NCI-H524 (cell line): ENCODE measurements at regions not wholly inside any gene's neighbourhood (a gene's known extent, or its start where the extent isn't known, plus 50 kb on each side); places are given as distances from the start of the nearest gene placed in this dataset.
"Not testable (repeated sequence)": the region's sequence is repeated elsewhere in the genome, so short reads cannot be mapped to it uniquely, and the experiment has no call there.

Source experiments
- DNase-seq, 2 experiments: peaks; one replicate each; lab custom pipeline; 2025; lab: John Stamatoyannopoulos, UW

DNA sequence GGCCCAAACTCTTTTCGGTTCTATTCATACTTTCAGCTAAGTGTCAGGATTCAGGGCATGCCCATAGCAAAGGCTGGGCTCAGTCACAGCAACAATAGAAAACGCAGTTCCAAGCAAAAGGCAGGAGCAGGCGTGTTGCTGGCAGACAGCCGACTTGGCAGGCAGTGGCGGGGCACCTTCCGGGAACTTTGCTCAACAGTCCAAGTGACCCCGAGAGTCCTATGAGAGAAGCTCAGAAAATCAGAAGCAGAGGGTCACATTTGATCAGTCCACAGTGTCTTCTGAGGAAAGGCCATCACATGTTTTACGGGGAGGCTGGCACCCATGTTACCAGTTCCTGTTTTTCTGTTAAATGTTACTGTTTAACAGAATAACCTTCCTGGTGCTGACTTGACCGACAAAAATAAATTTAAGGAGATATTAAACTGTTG lies 115.0 kb downstream of the DACT1 start:
- no peak for DNase-seq

DNA sequence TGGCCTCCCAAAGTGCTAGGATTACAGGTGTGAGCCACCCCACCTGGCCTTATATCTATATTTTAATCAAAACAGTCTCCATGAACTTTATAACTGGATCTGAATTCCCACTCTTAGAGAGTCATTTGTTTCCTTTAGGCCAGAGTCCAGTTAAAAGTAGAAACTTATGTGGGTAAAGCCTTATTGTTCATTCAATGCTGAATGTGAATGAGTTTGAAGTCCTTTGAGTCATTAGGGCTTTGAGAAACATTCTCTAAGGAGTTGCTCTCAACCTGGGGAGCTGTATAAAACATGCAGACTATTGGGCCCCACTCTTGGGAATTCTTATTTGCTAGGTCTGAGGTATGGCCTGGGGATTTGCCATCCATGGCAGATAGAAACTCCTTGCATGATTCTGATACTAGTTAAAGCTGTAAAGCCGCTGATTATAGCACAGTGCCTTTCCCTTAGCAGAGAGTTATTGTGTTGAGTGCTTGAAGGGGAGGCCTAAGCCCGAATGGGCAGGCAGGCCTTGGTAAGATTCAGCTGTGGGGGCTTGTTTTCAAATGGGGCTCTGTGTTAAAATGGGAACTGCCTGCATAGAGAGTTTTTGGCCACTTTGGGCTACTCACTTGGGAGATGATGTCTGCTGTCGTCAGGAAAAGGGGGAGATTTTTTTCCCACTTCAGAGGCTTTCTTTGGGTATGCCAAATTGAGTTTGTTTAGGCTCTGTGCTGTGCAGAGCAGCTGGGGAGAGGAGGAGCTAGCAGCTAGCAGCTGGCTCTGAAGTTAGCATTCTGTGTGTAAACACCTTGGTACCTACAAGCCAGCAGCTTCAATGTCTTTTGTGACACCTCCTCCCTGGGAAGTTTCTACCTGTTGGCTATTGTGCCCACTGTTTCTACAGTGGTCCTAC lies 117.5 kb downstream of the DACT1 start:
- DNase-seq, result peak in 1 of 2 experiments; percentile 82

DNA sequence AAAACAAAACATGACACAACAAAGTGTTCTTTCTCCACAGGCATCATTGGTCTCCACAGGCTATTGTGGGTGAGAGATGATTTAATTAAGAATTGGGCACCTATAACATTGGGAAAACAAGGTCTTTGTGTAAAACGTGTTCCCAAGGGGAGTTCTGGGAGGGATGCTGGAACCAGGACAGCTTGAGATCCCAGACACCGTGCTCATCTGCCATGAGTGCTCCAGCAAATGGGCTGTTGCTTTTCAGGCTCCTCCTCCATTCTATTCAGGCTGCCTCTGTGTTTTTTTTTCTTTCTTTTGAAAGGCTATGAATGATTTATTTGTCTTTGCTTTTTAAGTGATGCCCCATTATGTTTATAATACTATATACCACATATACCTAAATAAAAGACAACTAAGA lies 122.4 kb downstream of the DACT1 start:
- DNase-seq, result no peak

DNA sequence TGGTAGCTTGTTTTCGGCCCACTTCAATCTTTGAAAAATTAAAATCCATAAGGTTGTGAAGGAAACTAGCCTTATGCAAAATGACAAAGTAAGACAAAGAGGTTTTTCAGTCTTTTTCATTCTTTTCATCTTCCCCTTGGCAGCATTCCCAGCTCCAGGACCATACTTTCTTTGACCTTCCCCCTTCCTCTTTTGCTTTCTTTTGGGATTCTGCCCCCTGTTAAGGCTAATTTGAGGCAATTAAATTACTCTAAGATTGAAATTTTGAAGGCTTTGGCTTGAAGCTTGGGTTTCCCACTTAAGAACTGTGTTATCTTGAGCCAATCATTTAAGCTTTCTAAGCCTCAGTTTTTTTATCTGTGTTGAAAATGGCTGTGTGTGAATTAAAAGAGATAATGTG lies 124.9 kb downstream of the DACT1 start:
- DNase-seq, result no peak

DNA sequence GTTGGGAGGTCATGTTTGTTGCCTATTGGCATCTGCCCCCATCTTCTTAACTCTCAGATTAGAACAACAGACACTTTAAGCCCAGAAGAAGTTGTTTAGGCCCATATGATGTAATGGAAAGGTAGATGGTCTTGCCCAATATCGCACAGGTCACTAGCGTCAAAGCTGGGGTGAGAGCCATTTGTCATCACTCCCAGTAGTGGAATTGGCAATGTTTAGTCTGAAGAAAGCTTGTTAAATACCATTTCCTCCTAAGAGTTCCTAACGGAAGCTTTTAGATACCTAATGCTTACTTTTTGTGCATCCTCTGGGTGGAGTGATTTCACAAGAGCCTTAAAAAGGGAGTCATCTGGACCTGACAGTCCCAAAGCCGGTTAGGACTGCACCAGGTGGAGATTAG lies 125.4 kb downstream of the DACT1 start:
- DNase-seq, result peak in 1 of 2 experiments; percentile 53

DNA sequence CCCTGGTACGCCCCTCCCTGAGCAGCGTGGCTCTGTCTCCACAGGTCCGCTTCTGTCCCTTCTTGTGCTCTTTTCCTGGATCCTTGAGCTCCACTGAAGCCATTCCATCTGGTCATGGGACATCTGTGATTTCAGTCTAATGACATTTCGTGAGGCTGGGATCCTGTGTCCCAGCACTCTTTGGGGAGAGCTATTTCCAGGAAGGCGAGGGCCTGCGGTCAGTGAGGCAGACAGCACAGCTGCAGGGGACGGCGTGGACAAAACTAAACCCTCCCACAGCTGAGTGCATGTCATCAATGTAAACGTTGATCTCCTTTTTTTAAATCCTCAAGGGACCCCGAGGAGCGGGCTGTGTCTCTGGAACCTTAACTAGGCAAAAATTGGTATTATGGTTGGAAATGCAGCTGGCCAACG lies 127.7 kb downstream of the DACT1 start:
- peak; percentile 98 to 99 for DNase-seq

DNA sequence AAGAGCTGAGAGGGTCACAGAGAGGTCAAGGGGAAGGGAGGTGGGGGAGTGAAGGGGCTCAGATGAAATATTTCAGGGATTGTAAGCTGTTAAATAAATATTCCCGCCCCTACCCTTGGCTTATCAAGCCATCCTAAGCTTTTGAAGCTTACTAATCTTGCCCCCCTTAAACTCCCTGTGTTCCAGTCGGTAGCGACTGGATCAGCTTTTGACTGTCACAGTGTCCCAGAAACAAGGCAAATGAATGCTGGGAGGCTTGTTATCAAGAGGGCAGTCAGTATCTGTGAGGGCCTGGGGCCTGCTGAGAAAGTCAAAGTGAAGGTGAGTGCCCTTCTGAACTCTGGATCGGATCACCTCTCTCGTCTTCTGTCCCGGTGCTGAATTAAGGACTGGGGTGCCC lies 128.1 kb downstream of the DACT1 start:
- peak in 1 of 2 experiments; percentile 98 for DNase-seq

DNA sequence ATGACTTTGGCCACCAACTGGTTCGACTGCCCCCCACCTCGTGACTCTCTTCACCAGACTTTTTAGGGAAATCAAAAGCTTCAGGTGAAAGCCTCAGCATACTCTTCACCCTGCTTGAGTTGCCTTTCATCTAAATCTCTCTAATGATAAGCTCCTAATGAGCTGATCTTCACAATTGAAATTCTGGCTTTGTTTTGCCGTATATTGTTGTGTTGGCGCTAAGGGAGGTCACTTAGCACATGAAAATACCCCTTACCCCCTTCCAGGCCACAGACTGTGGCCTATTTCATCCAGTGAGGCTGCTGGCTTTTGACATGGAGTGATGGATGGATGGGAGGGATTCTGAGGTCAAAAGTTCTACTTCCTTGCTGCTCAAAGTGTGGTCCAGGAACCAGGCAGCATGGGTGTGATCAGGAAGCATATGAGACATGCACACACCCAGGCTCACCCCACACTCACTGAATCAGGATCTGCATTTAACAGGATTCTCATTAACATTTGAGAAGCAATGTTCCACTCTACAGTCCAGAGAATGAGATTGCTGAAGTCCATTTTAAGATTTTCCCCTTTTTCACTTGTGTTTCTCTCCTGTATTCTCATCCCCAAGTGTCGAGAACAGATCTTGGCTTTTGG lies 131.4 kb downstream of the DACT1 start:
- no peak for DNase-seq

DNA sequence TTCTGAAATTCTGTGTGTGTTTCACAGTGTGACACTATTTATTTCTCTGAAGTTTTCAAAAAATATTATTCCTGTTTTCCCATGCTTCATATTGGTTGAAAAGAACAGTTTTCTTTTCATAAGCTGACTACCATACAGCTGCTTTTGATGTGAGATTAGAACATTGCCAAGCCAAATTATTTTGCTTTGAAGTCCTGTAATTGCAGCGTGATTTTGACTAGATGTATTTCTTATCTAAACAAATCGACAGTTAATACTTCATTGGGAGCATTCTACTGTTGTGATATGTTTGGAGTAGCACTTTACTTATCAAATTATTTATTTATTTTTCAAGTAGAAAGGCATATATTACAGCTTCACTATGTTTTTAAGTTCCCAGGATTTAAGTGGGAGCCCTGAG lies 132.0 kb downstream of the DACT1 start:
- DNase-seq, result no peak

DNA sequence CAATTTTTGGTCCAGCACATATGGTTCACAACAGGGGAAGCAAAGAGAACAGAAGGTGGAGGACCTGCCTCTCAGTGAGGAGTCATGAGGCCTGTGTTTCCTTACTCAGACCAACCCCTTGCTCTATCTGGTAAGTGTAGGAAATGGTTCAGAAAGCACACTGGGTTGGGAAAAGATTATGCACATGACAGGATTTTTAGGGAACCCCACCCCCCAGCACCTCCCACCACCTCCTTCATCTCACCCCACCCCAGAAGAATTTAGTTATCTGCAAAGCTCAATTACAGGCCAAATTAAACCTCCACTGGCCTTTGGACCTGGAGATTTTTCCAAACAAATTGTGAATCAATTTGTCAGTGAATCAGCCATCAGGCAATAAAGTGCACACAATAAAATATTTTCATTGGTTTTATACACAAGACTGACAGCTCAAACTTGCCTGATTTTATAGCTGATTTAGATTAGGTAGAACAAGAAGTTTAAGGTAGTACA lies 132.8 kb downstream of the DACT1 start:
- DNase-seq, result peak; percentile 34 to 51

DNA sequence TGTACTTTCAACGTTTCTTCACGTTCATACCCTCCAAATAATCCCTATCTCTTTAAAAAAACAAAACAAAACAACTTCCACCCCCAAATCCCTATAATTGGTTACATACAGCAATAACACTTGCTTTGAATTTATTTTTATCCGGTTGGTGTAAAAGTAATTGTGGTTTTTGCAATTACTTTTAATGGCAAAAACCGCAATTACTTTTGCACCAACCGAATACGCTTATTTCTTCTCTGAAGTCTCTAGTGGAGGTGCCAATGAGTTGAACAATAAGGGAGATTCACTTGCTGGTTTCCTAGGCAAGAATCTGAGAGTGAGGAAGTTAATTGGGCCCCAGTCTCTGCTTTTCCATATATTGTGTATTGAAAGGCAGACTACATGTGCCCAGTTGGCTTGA lies 133.3 kb downstream of the DACT1 start:
- DNase-seq, result no peak

DNA sequence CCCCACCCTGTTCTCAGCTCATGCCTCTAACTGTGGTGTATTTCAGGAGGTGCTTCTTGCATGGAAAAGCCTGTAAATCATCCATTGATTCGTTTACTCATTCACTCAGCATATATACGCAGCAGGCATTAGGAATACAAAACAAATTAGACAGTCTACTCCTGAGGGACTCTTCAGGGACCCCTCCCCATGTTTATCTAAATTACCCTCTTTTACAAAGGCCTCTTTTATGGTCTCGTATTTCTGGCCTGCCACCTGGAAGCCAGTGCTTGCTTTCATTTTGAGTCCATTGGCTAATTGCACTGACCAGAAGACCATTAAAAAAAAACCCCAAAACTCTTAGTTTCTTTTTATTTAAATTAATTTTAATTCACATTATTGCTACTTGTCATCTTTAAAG lies 134.4 kb downstream of the DACT1 start:
- DNase-seq, result no peak

DNA sequence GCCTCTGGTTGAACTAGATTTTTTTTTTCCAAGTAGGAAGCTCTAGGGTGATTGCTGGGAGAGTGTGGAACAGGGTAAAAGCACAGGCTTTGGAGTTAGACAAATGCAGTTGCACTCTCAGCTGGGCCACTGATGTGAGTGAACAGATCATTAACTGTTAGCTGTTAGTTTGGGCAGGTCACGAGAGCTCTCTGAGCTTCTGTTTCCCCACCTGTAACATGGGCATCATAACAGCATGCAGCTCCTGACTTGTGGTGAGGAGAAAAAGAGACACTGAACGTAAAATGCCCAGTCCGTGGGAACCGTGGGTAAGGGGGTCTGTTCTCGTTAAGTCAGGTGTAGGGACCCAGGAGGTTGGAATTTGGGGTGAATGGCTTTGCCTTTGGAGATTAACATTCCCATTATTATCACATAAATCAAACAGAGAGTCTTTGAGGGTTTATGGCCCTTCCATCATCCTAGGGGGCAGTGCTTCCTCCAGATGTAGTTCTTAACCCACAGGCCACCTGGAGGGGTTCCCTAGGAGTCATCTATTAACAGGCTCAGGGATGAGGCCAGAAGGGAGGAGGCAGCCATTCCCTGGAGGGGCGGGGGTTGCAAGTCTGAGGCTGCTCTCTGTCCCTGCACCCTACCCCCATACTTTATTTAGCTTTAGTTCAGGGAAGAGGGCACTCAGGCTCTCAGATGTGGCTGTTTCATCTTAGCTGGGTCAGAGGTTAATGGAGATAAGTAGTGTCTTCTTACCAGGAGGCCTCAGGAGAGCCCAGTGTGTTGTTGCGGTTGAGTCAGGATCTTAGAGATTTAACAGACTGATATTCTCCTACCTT lies 135.2 kb downstream of the DACT1 start:
- peak; percentile 56 to 89 for DNase-seq

DNA sequence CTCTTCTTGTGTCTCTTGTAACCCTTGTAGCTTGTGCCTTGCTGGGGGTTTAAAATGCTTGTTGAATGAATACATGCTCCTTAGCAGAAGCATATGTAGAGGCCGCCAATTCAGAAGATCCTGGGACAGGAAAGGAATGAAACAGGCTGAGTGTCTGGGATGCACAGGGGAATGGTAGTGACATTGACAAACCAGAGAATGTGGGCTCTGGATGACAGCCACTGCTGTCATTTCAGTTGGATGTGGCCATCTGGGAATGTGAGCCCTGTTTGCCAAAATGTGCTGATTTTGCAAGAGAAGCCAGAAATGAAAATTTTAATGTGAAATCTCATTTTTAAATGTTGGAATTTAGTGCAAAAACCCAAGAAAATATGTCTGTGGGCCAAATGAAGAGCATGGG lies 136.8 kb downstream of the DACT1 start:
- no peak for DNase-seq

DNA sequence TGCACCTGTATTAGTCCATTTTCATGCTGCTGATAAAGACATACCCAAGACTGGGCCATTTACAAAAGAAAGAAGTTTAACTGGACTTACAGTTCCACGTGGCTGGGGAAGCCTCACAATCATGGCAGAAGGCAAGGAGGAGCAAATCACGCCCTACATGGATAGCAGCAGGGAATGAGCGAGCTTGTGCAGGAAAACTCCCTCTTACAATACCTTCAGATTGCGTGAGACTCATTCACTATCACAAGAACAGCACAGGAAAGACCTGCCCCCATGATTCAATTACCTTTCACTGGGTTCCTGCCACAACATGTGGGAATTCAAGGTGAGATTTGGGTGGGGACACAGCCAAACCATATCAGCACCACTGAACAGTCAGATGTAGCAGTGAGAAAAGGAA lies 137.4 kb downstream of the DACT1 start:
- not testable (repeated sequence) for DNase-seq

DNA sequence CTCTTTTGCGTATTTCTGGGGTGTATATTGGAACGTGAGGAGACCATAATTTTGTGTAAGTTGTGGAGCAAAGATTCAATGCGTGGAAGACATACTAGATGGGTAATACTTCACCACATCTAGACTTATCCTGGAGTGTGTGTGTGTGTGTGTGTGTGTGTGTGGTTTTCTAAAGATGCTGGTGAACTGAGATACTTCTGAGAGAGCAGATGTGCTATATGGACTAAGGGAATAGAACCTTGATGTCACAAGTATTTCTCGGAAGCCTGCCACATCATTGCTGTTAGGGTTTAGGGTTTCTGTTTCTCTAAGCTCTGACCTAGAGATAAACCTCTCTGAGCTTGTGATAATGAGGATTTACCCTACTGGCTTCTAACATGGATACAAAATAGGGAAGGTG lies 138.8 kb downstream of the DACT1 start:
- no peak for DNase-seq

DNA sequence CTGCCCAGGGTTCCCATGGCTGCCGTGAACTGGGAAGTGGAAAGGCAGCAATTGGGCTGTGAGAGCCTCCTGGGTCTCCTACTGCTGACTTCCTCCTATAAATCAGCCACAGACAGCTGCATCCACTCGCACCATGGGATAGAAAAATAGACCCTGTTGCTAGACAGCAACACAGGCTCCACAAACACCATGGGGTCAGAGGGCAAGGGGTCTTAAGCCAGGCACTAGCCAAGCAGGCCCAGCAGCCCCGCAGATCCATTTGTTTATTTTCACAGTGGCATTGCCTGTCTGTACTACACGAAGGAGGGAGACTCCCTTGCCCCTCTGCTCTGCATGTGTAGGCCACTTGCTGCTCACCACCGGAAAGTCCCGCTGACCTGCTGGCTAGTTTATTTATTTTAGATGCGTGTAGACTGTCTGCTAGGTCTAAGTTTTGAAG lies 139.8 kb downstream of the DACT1 start:
- no peak for DNase-seq

DNA sequence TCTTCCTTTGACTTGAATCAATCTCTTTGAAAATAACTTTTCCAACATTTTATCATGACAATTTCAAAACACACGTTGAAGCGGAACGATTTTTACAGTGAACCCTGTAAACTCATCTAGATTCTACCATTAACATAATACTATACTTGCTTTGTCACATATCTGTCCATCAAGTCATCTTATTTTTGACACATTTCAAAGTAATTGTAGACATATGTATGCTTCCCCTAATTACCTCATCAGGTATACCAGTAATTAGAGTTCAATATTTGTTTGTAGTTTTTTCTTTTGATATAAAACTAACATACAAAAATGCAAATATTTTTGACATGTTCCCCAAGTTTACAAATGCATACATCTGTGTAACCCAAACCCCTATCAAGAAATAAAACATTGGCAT lies 140.4 kb downstream of the DACT1 start:
- no peak for DNase-seq

DNA sequence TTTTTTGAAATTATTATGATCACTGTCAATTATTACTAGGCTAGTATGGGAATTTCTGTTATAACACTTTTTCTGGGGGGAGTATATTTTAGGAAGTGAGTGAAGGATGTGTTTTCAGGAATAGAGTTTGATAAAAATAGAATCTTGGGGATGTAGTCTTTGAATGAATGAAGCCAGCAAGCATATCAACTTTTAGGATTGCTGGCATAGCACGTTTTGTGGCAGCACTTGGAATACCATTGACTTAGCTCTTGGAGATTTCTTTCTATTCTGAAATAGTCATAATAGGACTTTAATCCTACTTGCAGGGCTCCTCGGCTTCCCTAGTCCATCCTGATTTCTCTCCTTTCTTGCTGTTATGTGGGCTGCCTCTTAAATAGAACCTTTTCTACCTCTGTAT lies 141.6 kb downstream of the DACT1 start:
- DNase-seq, result no peak

DNA sequence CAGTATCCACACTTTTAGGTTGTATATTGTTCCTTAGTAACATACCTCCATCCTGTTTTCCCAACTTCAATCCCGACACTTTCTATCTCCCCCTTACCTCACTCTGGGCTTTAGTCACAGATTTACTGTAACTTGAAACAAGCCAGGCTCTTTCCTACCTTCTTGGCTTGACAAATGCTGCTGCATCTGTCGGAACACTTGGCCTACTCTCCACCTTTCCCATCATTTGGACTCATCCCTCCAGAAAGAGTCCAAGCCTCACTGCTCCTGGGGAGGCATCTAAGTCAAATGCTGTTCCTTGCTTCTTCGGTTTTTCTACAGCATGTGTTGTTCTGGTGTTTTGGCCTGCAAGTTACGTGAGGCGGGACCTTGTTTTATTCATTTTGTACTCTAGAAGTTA lies 142.4 kb downstream of the DACT1 start:
- DNase-seq, result peak in 1 of 2 experiments; percentile 17

DNA sequence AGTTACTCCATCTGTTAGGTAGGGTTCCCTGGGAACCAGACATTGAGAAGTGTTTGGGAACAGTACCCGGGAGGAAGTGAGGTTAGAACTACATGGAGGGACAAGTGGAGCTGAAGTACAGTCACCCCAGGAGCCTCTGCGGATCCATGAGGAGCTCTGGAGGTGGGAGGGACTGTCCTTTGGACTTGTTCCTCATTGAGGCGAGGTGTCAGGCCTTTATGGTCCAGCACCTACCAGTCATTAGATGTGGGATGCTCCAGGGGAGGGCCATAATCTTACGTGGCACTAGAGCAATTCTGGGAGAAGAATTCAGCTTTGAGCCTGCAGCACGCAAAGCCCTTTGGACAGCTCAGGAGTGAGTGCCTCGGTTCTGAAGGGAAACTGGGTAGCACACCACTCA lies 142.8 kb downstream of the DACT1 start:
- no peak for DNase-seq

DNA sequence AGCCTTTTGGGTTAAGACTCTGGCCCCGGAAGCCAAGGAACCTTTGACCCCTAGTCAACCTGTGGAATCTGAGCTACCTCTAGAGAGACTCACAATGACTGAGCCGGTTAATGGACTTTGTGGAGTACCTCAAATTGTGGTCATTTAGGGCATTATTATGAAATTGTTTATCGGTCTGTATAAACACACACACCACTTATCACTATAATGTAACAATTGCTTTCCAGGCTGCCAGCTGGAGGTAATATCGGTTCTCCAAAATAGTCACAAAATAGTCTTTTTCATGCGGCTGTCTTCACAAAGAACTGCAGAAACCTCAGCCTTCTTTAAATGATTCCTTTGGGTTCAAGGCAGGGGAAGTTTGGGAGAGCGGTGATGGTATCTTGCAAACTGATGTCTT lies 144.2 kb downstream of the DACT1 start:
- no peak for DNase-seq
